ENCODE measurements at regions not wholly inside any gene's neighbourhood (a gene's known extent, or its start where the extent isn't known, plus 50 kb on each side); places are given as distances from the start of the nearest gene placed in this dataset.
"Not testable (repeated sequence)": the region's sequence is repeated elsewhere in the genome, so short reads cannot be mapped to it uniquely, and the experiment has no call there.

- DNase-seq = no peak
These were observed 578.1 kb upstream of the NECTIN3 start for GRCh38 chr3:110493438-110494092.

GRCh38 chr3:110494093-110494490 lies 577.5 kb upstream of the NECTIN3 start:
- DNase-seq = no peak

DNA sequence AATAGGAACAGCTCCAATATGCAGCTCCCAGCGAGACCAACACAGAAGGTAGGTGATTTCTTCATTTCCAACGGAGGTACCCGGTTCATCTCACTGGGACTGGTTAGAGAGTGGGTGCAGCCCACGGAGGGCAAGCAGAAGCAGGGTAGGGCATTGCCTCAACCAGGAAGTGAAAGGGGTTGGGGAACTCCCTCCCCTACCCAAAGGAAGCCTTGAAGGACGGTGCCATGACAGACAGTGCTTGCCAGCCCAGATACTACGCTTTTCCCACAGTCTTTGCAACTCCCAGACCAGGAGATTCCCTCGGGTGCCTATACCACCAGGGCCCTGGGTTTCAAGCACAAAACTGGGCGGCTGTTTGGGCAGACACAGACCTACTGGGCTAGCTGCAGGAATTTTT lies 576.9 kb upstream of the NECTIN3 start:
- DNase-seq = no peak

DNA sequence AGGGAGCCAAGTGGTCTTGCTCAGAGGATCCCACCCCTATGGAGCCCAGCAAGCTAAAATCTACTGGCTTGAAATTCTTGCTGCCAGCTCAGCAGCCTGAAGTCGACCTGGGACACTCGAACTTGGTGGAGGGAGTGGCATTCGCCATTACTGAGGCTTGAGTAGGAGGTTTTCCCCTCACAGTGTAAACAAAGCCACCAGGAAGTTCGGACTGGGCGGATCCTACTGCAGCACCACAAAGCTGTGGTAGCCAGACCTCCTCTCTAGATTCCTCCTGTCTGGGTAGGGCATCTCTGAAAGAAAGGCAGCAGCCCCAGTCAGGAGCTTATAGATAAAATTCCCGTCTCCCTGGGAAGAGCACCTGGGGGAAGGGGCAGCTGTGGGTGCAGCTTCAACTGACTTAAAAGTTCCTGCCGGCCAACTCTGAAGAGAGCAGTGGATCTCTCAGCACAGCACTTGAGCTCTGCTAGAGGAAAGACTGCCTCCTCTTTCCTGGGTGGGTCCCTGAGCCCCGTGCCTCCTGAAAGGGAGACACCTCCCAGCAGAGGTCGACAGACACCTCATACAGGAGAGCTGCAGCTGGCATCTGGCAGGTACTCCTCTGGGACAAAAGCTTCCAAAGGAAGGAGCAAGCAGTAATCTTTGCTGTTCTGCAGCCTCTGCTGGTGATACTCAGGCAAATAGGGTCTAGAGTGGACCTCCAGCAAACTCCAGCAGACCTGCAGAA lies 576.3 kb upstream of the NECTIN3 start:
- no peak for DNase-seq

- DNase-seq = no peak
These were observed 567.2 kb upstream of the NECTIN3 start for GRCh38 chr3:110504401-110504800.

GRCh38 chr3:110504901-110505300 lies 566.7 kb upstream of the NECTIN3 start:
- DNase-seq = no peak

- no peak for DNase-seq
These were observed 564.7 kb upstream of the NECTIN3 start for GRCh38 chr3:110506890-110507289.

GRCh38 chr3:110507570-110507969 lies 564.0 kb upstream of the NECTIN3 start:
- DNase-seq = not testable (repeated sequence)

GRCh38 chr3:110512961-110513360 lies 558.7 kb upstream of the NECTIN3 start:
- DNase-seq = no peak

GRCh38 chr3:110518031-110518430 lies 553.6 kb upstream of the NECTIN3 start:
- DNase-seq = no peak

GRCh38 chr3:110519071-110519470 lies 552.5 kb upstream of the NECTIN3 start:
- DNase-seq = no peak

DNA sequence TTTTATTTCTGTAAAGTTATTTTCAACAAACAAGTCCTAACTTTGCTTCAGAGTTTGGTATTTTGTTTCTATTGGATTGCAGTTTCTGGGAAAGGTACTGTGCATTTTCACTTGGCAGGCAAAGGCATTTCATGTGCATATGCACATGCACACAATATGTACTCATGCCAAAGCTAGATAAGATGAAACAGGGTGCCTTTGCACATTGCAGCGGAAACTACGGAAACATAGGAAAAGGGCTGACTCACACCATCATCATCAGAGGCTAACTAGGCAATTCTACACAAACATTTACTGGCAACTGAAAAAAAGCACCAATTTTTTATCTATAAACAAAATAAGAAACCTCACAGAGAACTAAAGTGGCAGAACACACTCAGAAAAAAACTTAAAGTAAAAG lies 550.6 kb upstream of the NECTIN3 start:
- DNase-seq = no peak

GRCh38 chr3:110525558-110526064 lies 546.0 kb upstream of the NECTIN3 start:
- not testable (repeated sequence) for DNase-seq

DNA sequence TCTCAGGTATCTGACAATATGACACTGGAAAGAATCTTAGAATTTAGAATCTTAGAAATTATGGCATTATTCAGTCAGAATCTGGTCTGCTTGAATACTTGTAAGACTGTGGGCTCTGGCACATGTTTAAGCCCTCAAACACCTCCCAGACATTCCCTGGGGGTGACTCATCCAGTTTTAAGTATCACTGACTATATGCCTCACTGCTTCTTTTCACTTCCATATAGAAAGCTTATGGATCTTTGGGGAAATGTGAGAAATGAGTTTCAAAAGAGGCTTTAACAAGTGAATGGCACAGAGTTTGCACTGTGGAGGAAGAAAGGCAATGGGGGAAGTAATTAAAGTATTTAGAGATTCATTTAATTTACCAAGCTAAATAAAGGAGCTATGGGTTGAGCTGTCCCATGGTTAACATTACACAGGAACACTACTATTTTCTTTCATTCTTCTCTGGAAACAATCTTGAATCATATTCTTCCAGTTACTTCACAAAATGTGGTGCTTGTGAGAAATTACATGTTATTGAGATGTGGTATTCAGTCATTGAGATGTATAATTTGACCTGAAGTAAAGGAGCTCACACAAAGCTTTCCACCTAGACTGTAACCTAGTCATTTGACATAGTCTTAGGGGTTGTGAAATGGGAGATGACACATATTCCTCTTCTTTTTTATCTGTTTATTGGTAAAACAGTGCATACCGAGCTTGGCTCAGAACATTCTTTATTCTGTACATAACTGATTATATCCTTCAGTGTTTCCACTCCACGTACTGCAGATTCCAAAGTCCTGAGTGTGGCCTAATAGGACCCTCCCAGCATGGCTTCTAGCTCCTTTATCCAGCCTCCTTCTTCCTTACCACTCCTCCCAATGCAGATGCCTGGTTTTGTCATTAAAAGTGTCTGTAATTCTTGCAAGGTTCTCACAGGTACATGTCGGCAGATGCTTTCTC lies 544.6 kb upstream of the NECTIN3 start:
- no peak for DNase-seq

GRCh38 chr3:110528305-110529121 lies 543.1 kb upstream of the NECTIN3 start:
- no peak for DNase-seq

DNA sequence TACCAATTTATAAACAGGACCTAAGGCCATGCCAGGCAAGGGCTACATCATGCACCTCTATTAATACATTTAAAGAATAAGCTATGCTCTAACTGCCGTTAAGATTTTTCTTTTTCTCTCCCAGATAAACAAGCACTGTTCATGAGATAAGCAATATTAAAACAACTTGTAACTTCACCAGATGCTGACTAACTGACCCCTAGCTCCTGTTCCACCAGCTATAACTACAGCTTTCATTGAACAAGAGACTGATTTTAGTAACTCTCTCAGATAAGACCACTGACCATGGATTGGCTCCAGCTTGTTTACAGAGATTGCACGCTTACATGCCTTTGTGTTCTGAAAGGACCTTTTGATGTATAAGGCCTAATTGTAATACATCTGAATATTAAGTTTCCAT lies 540.7 kb upstream of the NECTIN3 start:
- DNase-seq = no peak

DNA sequence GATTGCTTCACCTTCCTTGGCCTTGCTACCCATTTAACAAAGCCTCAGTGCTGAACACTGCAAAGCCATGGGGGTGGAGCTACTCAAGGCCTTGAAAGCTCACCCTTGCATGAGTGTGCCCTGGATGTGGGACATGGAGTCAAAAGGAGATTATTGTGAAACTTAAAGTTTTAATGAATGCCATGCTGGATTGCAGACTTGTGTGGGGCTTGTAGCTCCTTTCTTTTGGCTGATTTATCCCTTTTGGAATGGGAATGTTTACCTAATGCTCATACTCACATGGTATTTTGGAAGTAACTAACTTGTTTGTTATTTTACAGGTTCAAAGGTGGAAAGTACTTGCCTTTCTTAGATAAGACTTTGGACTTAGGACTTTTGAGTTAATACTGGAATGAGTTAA lies 538.5 kb upstream of the NECTIN3 start:
- DNase-seq = no peak

DNA sequence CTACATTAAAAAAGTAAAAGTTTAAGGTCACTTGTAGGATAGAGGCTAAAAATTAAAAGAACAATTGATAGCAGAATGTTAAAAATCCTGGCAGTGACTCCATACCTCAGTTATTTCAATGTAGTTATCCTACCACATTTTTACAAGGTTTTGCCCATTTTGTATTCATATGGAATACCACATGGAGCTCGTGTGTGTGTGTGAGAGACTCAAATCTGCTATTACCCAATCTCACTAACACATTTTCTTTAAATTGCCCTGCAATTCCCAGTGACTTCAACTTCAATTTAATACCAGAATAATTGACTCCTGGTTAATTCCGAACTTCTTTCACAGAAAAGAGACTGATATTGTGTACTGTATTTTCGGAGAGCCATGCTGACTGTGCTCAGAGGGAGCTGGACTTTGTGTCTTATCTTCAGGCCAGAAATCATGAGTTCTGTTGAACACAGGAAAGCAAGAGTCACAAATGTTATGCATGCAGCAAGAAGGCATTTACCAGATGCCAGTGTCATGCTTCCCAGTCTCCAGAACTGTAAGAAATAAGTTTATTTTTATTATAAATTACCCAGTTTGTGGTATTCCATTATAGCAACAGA lies 529.0 kb upstream of the NECTIN3 start:
- no peak for DNase-seq

GRCh38 chr3:110544730-110545129 lies 526.9 kb upstream of the NECTIN3 start:
- DNase-seq = no peak

DNA sequence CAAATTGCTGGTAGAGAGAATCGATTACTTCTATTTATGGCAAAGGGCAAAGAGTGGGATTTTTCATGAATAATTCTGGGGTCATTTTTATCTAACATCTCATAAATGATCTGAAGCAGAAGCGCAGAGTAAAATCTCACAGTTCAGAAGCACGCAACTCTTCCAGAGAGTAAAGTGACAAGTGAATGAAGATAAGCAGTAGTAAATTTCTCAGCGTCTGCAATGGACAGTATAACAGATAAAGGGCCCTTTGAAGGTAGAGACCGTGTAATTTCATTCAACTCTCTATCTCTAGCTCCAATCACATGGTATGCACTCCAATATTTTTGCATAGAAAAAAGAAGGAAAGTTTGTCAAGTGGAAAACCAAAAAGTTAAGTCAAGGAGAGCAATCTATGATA lies 521.1 kb upstream of the NECTIN3 start:
- no peak for DNase-seq

- DNase-seq = no peak
These were observed 509.0 kb upstream of the NECTIN3 start for GRCh38 chr3:110562621-110563020.

DNA sequence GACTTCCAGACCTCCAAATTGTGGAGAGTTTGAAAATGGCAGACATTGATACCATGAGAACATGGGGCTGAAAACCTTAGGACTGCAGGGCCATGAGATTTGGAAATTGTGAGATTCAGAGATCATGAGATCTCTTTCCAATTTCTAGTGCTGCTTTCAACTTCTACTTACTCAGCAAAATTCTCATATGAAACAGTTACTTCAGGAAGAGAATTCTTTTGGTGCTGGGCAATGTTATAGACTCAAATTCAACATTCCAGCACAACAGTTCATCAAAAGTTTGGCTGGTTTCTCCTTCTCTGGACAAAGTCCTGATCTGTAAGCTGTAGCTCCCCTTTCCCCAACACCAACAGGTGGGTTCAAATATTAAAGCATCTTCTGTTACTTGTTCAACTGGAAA lies 506.9 kb upstream of the NECTIN3 start:
- DNase-seq = no peak
